HG03469 (cell line): ENCODE measurements at regions not wholly inside any gene's neighbourhood (a gene's known extent, or its start where the extent isn't known, plus 50 kb on each side); places are given as distances from the start of the nearest gene placed in this dataset.
"Not testable (repeated sequence)": the region's sequence is repeated elsewhere in the genome, so short reads cannot be mapped to it uniquely, and the experiment has no call there.

Experiments used
- ATAC-seq: cut with Tn5 transposase; IDR thresholded peaks from one replicate; pipeline ENCODE4 v1.9.1; 2021; ENCODE audit warnings: mild to moderate bottlenecking, moderate library complexity, moderate number of reproducible peaks; ENCODE audit not compliant: unreplicated experiment

DNA sequence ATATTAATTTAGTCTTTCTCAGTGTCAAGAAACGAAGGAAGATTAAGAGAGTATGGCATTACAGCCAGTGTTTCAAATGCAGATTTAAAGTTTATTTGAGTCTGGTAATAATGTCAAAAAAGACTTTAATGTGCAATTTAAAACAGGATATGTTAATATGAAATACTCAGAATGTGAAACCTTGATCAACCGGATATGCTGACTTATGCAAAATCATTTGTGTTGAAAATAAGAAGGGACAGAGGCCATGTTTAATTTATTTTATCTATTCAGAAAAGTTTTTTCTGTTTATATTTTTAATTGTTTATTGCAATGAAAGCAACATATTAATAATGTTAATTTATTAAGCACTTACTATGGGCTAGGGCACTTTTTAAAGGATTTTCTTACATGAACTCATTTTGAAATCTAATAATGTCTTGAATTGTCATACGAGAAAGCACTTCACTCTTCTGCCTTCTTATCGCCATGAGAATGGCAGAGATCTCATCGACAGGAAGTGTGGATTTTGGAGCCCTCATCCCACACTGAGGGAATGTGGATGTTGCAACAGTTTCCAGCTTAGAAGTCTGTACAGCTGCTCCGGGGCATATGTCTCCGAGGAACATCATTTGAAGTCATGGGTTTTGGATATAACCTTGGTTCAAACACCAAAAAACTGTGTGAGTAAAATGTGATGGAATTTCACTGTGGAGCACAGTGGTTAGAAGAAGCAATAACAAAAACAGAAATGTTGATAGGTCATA lies 1410.4 kb downstream of the EPHA7 start:
- no peak for ATAC-seq

DNA sequence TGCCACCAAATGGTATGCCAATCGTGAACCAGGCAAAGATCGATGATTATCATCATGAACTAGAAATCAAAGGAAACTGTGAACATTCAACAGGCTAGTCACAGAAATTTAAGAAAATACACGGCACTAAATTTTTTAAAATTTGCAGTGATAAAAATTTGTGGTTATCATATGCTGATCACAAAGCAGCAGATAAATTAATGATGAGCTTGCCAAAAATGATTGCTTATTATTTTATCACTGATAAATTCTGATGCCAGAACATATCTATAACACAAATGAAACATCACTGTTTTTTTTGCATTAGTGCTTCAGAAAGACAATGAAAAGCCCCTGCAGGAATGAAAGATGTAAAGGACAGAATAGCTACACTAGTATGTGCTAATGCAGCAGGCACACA lies 1413.2 kb upstream of the MAP3K7 start:
- no peak for ATAC-seq

DNA sequence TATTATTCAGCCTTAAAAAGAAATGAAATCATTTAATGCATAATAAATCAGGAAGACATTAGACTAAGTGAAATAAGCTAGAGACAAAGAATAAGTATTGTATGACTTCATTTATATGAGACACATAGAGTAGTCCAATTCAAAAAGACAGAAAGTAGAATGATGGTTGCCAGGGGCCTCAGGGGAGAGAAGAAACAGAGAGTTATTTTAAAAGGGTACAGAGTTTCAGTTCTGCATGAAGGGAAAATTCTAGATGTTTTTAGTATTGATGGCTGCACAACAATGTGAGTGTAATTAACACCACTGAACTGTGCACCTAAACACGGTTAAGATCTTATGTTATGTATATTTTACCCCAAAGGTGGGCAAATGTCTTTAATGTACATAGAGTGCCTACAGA lies 1407.9 kb upstream of the MAP3K7 start:
- ATAC-seq, result no peak

DNA sequence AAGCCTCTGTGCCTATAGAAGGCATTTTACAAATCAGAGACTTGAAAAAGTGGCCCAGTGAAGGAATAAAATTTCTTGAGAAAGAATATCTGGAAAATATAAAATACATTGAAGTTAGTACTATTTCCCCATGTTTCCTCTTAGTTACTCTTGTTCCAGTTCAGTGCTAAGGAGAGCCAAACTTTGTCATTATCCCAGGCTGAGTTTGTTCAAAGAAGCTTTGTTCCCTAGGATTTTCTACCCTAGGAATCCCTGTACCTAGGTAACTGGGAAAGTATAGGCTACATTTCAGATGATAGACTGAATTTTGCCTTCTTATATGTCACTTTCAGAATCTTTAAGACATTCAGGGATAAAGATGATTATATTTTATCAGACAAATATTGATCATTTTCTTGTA lies 1395.7 kb upstream of the MAP3K7 start:
- no peak for ATAC-seq

DNA sequence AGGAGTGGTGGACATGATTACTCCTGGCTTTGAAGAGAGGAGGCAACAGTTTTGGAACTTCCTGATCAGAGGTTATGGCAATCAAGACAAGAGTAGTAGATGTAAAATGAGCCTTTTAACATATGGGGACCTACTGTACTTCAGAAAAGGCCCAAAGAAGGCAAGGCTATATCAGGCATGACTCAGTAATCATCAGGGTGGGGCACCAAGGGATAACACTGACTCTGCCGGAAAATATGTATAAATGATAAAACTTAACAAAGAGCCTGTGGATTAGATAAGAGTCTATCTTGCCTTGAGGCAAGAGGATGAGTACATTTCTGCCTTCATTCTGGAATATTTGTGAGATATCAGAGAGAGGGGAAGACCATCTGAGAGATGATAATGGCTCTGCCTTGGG lies 1389.9 kb upstream of the MAP3K7 start:
- no peak for ATAC-seq

DNA sequence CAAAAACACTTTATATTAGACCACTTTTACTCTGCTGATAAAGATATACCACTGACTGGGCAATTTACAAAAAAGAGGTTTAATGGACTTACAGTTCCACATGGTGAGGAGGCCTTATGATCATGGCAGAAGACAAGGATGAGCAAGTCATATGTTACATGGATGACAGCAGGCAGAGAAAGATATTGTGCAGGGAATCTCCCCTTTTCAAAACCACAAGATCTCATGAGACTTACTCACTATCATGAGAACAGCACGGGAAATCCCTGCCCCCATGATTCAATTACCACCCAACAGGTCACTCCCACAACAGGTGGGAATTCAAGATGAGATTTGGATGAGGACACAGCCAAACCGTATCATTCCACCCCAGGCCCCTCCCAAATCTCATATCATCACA lies 1383.8 kb upstream of the MAP3K7 start:
- ATAC-seq, result no peak

DNA sequence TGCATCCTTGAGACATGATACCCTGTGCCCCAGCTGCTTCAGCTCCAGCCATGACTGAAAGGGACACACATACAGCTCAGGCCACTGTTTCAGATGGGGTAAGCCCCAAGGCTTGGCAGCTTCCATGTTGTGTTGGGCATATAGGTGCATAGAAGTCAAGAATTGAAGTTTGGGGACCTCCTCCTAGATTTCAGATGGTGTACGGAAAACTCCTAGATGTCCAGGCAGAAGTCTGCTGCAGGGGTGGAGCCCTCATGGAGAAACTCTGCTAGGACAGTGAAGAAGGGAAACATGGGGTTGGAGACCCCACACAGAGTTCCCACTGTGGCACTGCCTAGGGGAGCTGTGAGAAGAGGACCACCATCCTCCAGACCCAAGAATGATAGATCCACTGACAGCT lies 1379.0 kb upstream of the MAP3K7 start:
- ATAC-seq, result no peak

DNA sequence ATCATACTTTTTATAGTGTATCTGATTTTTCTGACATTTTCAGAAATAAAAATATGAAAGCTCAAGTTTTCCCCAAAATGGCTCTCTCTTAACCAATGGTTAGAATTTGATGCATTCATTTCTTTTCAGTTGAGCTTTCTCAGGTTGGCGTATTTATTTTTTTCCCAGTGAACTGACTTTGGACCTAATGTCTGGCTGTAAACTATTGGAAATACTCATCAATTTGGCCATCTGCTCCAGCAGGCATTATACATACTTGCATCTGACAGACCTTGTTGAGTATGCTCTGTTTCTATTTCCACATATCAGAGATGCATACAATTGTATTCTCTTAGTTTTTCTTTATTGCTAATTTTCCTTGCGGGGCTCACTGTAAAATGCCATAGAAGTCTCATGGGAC lies 1374.8 kb upstream of the MAP3K7 start:
- ATAC-seq, result no peak

DNA sequence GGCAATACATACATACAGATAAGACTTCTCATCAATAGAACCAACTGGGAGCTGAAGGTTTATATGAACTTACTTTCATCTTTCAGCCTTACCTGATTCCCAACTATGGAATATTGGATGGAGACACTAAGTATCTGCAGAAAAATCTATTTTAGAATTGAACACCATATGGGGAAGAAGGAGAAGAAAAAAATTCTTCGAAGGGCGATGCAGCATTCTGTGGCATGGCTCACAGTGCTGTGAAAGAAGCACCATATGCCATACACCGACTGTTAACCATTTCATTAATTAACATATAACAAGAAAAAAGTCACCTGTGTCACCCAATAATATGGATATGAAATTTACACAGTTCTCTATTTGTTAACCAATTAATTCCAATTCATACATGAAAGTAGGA lies 1374.4 kb upstream of the MAP3K7 start:
- no peak for ATAC-seq

DNA sequence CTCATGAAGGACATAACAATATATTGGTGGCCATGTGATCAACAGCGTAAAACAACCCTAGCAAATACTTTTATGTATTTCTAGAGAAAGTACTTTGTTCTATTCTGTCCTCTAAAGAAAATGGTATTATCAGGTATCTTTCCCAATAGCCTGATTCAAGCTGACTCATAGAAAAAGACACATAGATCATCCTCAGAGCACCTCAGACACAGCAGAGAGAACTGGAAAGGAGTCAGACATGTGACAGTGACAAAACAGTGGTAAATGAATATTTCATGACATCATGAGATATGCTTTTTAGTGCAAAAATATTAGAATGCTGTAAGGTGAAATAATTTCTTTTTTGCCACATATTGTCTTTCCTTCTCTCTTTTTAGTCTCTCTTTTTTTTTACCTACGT lies 1355.0 kb upstream of the MAP3K7 start:
- no peak for ATAC-seq

DNA sequence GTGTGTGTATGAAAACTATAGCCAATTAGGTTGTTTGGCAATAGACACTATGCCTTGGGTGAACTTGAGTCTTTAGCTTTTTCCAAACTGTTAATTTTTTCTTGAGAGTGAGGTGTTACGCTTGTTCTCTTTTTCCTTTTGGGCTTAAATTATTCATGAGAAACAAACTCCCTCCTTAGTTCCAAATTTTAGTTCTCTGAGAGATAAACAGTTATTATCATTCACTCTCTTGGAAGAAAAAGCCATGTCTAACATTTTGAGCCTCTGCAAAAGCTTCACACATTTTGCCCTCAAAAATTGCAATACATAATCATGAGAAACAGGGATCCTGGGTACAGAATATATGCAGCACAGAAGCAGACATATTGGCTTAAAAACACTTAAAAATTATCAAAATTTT lies 1353.9 kb upstream of the MAP3K7 start:
- no peak for ATAC-seq

DNA sequence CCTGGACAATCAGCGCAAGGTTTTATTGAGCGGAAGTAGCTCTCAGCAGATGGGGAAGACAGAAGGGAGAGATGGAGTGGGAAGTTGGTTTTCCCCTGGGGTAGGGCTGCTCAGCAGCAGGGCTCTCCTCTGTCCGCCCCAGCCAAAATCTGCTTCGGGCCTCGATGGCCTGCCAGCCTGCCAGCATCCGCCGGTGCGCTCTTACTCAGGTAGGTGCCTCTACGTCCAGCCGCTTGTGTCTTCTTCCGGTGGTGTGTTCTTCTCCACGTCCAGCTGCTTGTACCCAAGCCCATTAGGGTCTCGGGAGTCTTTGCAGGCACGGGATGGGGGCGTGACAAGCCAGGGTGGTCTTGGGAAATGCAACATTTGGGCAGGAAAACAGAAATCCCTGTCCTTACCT lies 1340.0 kb upstream of the MAP3K7 start:
- no peak for ATAC-seq

DNA sequence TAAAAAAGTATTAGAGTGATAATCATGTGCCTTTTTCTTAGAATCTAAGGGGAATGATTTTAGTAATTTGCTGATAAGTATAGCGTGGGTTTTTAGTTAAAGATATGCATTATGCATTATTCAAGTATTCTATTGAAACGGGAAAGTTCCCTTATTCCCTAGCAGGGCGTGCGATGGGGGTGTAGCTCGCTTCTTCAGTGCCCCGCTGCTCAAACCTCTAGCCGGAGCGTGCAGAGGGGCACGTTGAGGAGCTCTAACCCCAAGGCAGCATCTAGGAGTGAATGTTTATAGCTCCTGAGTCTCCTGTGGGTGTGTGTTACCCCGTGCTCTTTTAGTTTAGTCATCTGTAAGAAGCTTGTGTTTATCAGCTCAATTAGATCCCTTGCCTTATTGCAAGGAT lies 1339.5 kb upstream of the MAP3K7 start:
- ATAC-seq, result no peak

DNA sequence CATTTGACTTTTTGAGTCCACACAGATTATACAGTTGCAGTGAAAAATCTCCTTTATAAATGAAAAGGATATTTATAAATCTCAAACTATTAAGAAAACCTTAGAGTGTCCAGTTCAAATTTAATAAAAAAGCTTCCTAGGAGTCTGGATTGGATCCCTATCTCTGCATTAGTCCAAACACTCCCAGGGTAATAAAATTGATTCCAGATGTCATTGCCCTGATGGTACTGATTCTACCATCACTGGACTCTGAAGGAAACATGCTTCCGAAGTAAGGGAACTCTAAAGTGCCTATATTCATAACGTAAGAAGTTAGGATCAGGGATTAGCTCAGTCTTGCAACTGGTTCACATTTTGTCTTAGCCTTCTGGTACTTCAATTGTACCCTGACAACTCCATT lies 1325.1 kb upstream of the MAP3K7 start:
- no peak for ATAC-seq

DNA sequence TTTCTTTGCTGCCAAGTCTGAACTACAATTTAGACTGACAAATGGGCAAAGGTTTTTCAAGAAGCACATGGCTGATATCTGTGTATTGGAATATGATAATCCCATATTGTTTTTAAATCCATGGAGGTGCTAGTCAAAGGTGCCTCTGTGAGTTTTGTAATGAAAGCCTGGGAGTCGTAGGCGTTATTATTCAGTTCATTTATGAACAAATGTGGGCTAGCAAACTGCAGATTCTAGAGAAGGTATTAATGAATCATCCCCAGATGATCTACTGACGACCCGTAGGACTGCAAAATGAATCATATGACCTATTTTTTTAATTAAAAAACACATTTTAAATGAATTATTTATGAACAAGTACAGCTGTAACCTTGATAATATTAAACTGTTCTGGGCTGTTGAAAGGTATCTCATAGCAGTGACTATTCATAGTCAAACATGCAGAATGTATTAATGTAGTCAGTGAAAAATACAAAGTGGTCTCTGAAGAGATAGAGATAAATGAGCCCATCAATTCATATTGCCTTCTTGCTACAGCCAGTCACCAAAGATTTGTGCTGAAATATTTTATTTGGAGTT lies 1317.8 kb upstream of the MAP3K7 start:
- no peak for ATAC-seq

DNA sequence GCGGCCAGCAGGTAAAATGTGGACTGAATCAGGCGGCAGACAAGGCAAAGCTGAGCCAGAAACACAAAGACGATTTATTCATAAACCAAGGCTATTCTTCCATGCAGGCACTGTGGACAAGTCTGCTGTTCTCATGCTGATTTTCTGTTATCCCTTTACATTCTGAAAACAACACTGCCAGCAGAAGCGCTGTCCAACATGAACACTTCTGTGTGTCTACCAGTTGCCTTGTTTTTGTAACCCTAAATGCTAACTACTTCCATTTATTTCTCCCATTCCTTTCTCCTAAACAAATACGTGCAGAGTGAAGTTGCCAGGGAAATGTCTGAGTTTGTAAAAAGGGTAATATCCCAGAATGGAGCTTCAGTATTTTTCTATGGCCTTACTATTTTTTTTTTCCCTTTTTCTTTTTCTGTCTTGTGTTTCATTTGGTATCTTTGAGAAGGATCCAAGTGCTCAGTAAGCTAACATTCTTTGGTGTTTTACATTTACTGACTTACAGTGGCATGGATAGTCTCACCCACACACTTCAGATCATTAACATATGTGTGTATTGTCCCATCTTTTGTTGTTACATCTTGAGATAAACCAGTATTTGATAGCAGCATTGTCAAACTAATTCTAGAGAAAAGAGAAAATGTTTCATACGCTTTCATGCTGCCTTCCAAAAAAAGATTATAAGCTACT lies 1308.9 kb upstream of the MAP3K7 start:
- no peak for ATAC-seq

DNA sequence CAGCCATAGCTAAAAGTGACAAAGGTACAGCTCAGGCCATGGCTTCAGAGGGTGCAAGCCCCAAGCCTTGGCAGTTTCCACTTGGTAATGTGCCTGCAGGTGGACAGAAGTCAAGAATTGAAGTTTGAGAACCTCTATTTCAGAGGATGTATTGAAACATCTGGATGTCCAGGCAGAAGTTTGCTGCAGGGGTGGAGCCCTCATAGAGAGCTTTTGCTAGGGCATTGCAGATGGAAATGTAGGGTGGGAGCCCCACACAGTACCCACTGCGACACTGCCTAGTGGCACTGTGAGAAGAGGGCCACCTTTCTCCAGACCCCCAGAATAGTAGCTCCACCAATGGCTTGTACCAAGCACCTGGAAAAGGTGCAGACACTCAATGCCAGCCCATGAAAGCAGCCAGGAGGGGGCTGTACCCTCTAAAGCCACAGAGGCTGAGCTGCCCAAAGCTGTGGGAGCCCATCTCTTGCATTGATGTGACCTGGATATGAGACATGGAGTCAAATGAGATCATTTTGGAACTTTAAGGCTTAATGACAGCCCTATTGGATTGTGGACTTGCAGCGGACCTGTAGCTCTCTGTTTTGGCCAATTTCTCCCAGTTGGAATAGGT lies 1299.4 kb upstream of the MAP3K7 start:
- ATAC-seq, result no peak

DNA sequence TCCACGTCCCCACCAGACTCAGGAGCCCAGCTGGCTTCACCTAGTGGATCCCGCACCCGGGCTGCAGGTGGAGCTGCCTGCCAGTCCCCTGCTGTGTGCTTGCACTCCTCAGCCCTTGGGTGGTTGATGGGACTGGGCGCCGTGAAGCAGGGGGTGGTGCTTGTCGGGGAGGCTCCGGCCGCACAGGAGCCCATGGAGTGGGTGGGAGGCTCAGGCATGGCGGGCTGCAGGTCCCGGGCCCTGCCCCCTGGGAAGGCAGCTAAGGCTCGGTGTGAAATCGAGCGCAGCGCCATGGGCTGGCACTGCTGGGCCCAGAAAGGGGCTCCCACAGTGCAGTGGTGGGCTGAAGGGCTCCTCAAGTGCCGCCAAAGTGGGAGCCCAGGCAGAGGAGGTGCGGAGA lies 1294.9 kb upstream of the MAP3K7 start:
- ATAC-seq, result not testable (repeated sequence)

DNA sequence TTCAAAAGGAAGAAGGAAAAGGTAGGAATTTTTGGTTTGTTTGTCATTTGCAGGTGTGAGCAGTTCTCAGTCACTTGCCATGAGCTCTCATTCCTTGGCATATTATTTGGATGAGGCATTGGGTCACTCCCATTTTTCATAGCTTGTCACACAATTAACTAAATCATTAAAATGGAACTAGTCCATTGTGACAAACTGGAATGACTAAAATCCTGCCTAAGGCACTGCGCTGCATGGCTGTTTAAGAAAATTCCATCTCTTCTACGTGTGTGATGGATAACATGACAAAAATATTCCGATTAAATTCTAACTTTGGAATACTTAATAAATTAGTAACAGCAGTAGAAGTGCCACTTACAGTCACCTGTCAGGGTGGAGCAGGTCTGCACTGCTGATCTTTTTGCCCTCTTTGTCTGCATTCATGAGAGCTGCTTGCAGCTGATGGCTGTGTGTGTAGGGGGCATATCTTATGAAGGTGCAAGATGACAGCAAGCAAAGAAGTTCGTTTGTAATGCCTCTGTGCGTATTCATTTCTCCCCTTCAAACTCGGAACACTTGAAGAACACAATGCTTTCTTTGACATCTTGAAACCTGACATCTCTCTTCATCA lies 1292.6 kb upstream of the MAP3K7 start:
- ATAC-seq, result no peak

DNA sequence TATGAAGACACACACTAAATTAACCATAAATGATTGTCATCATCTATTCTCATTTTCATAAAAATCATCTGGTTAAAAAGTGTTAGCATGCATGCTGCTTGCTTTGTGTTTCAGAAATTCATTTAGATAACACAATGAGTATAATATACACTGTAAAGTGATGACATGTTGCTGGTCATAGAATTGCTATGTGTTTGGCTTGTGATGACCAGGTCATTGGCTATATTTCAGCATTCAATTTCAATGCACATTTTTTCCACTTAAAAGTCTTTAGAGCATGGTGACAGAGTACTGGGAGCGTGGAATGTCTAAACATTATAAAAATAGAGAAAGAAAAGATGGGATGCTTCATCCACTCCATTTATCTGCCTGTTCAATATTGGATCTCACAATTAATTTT lies 1291.1 kb upstream of the MAP3K7 start:
- ATAC-seq, result no peak

DNA sequence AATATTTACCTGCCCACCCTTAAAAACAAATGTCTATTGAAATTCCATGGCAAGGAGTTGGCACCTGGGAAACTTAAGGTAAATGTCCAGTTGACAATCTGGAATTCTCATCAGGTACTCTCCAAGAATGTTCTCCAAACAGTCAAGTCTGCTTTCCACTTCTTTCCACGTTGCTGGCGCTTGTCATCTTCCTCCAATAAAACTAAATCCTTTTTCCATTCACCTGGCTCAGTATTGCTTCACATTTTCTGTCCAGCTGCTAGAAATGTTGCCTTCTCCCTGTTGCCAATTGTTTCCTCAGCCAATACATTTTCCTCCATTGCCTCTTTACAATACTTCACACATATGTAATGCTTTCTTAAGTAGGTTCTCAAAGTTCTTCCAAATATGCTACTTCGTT lies 1288.1 kb upstream of the MAP3K7 start:
- no peak for ATAC-seq
